Islet of Langerhans (tissue), 1 donor: ENCODE measurements at regions not wholly inside any gene's neighbourhood (a gene's known extent, or its start where the extent isn't known, plus 50 kb on each side); places are given as distances from the start of the nearest gene placed in this dataset.
"Not testable (repeated sequence)": the region's sequence is repeated elsewhere in the genome, so short reads cannot be mapped to it uniquely, and the experiment has no call there.

ENCODE experiments used
- FAIRE-seq: peaks from one replicate; lab custom pipeline; 2011; peaks lifted over from hg19 to GRCh38; lab: Jason Lieb, UNC

DNA sequence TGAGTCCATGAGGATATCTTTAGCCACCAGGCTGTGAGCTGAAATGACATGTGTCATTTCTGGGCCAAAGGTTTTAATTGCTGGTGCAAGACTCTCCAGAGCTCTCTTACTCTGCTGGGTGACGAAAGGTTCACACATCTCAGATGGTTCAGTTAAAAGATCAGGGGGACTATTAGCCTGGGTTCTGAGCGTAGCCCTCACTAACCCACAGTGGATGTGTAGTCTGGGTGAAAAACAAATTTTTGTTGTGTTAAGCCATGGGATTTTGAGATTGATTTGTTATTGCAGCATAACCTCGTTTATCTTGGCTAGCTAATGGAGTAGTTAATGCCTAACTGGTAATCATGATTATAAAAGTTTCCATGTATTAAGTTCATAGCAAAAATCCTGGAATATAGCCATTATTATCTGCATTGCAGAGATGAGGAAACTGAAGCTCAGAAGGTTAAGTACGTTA lies 251.5 kb downstream of the RMST start:
- FAIRE-seq, result no peak

DNA sequence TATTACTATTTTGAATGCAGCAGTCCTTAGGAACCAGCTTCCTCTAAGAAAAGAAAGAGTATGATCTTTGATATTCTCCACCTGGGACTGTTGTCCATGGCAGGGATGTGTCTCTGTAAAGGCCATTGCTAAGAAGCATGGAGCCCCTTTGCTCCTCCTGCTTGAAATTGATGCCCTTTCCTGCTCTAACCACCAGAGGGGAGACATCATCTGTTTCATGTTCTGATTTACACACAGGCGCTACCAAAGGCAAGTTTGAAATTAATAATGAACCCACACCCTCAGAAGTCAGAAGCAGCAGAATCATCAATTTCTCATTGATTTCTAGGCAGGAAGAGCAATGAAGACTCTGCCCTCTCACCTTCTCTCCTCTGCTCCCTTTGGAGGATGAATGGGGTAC lies 253.8 kb downstream of the RMST start:
- FAIRE-seq, result no peak

DNA sequence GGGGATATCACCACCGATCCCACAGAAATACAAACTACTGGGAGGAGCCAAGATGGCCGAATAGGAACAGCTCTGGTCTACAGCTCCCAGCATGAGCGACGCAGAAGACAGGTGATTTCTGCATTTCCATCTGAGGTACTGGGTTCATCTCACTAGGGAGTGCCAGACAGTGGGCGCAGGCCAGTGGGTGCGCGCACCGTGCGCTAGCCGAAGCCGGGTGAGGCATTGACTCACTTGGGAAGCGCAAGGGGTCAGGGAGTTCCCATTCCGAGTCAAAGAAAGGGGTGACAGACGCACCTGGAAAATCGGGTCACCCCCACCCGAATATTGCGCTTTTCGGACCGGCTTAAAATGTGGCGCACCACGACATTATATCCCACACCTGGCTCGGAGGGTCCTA lies 261.2 kb downstream of the RMST start:
- FAIRE-seq, result not testable (repeated sequence)

GRCh38 chr12:97745406-97746101 lies 282.9 kb downstream of the RMST start:
- FAIRE-seq, result no peak

GRCh38 chr12:97748298-97748697 lies 285.7 kb downstream of the RMST start:
- no peak for FAIRE-seq

GRCh38 chr12:97751704-97752103 lies 289.1 kb downstream of the RMST start:
- FAIRE-seq, result no peak

DNA sequence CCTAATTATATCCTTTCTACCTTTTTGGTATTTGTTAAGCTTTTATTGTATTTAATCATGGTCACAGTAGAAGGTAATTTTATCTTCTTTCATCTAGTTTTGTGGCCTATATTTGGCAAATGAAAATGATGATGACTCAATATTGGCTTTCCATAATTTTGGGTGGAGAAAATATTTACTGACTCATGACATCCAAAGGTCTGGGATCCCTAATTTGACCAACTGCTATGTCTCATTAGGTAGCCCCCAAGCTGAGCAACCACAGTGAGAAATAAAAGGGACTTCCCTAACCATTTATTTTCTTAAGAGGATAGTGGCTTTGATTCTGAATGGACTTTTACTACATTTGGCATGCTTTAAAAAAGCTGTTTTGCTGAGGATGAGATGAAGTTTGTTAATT lies 289.5 kb downstream of the RMST start:
- no peak for FAIRE-seq

- FAIRE-seq, result no peak
Observed at GRCh38 chr12:97753332-97753731, 290.7 kb downstream of the RMST start.

GRCh38 chr12:97754306-97754705 lies 291.7 kb downstream of the RMST start:
- FAIRE-seq, result no peak

DNA sequence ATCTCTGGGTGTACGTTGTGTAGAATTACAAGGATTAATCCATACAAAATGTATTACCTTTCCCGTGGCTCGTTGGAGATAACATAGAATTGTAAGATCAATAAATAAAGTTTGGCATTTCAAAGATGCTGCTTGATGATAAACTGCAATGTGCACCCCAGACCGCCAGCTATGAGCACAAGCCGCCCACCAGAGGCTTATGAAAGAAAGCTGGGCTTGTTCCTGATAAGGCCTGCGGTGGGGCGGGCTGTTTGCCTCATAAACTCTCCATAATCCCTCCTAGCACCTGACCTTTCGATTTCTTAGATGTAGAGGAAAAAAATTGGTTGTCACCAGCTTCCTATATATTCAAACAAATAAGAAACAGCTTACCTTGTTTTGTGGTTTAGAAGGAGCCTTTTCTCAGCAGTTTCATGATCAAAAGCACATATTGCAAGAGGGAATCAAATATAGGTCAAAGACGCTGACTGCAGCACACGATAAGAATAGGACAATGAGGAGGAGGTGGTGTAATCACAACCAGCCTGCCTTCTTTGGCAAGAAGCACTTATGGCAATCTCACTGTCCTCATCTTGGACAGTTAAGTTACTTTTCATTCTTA lies 293.6 kb downstream of the RMST start:
- FAIRE-seq, result no peak

DNA sequence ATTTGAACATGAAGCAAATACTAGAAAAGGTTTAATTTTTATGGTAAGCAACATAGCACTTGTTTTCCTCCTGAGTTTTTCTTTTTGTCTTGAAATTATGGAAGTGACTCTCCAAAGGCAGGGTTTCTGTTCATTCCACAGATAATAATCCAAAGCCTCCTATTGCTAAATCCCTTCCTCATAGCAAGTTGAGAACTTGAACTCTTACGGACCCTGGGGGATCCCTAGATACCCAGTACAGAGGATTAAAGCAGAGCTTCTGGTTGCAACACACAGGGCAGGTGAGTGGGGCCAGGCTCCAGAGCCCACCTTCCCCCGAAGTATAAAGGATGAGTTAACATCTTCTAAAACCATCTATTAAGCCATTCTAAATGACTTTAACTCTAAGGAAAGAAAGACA lies 294.1 kb downstream of the RMST start:
- FAIRE-seq, result no peak

GRCh38 chr12:97757481-97758193 lies 295.0 kb downstream of the RMST start:
- FAIRE-seq, result no peak

GRCh38 chr12:97758194-97758501 lies 295.5 kb downstream of the RMST start:
- FAIRE-seq, result no peak

DNA sequence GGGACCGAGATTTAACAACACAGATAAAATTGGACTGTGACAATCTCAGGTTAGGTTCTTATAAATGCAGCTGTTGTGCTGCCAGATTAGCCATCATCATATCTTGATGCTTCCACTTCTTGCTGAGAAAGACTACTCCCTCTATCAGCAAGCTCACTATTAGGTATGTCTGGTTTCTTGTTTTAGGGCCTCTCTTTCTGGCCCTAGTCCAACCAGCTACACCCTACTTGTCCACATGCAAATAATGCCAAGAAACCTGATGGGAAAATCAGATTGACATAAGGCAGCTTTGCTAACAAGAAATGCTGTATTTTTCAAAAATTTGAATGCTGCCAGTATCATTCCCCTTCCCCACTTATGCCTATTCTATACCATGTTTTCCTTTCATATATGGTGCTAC lies 296.0 kb downstream of the RMST start:
- no peak for FAIRE-seq

DNA sequence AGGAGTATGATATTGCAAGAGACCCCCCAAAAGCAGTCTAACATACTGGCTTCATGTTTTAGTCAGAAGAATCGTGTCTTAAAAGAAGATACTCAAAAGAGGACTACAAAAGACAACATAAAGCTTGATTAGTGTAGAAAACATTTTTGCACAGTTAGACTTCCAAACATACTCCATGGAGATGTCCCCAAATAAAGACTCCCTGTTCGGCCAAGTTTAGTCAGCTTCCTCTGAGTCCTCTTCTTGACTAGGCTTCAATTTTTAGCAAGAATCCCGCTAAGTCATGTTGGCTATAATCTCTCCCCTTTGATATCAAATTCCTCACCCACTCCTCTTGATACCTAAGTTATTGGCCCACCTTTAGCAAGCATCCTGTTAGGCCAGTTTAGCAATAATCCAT lies 298.0 kb downstream of the RMST start:
- no peak for FAIRE-seq

GRCh38 chr12:97763113-97763512 lies 300.5 kb downstream of the RMST start:
- FAIRE-seq, result no peak

GRCh38 chr12:97764700-97765099 lies 302.1 kb downstream of the RMST start:
- no peak for FAIRE-seq

GRCh38 chr12:97767347-97767746 lies 304.7 kb downstream of the RMST start:
- peak; percentile 72 for FAIRE-seq

- no peak for FAIRE-seq
Observed at GRCh38 chr12:97778111-97778510, 315.5 kb downstream of the RMST start.

GRCh38 chr12:97781342-97781741 lies 318.7 kb downstream of the RMST start:
- no peak for FAIRE-seq

DNA sequence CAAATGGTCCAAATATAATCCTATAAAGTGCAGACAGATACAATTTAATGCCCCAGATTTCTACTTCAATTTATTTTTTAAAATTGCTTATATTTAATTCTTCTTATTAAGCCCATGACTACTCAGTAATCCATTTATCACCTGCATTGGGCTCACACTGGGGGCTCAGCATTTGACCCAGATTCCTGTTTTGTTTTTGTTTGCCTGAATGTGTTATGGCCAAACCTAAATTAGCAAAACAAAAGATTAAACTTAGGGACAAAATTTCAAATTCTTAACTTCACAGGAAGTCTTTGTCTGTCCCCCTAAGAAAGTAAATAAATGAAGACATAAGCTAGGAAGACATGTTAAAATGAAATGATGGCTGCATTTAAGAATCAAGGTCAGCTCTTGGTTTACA lies 322.3 kb downstream of the RMST start:
- FAIRE-seq, result no peak

- no peak for FAIRE-seq
Observed at GRCh38 chr12:97790281-97790680, 327.7 kb downstream of the RMST start.

DNA sequence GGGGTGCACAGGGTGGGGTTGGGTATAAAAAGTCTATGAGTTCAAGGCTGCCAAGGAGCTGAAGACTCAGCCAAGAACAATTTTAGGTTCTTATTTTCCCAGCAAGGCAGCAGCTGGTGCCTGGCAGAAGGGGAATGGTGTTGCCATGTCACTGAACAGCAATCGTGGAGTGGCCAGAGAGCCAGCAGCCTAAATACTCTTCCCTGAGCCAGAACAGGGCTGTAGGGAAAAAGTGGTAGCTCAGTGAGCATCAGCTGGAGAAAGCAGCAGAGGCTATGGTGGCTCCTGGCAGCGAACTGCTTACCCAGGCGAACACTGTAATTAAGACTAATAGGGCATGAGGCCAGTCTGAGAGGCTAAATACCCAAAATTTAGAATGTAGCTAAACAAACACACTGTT lies 334.9 kb downstream of the RMST start:
- no peak for FAIRE-seq

GRCh38 chr12:97800561-97800960 lies 338.0 kb downstream of the RMST start:
- FAIRE-seq, result no peak
